Stimulated activated naive CD4-positive, alpha-beta T cell treated with Interleukin-2 at 50 U/mL for 16 hours (primary cell): ENCODE measurements at regions not wholly inside any gene's neighbourhood (a gene's known extent, or its start where the extent isn't known, plus 50 kb on each side); places are given as distances from the start of the nearest gene placed in this dataset.
"Not testable (repeated sequence)": the region's sequence is repeated elsewhere in the genome, so short reads cannot be mapped to it uniquely, and the experiment has no call there.

ENCODE experiments used
- DNase-seq: peaks from one replicate; lab custom pipeline; 2025; lab: John Stamatoyannopoulos, UW

- no peak for DNase-seq
Measured at GRCh38 chr1:55876276-55877060, 661.3 kb upstream of the USP24 start.

DNA sequence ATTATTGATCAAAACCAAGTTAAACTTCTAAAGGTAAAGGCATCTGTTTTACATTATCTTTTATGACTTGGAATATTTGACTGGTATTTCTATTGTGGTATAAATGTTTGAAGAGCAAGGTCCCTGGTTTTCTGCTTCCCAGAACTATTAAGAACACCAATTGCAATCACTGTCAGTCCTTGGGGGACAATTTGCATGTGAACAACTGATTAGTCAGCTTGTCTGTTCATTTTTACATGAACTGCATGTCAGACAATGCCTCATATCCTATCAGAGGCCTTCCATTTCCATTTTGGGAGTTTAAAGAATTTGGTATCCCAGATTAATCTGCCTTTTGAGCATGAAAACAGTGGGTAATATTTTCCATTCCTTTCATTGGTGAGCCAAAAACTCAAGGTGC, 654.9 kb upstream of the USP24 start:
- no peak for DNase-seq

GRCh38 chr1:55869065-55869464, 653.9 kb upstream of the USP24 start:
- no peak for DNase-seq

DNA sequence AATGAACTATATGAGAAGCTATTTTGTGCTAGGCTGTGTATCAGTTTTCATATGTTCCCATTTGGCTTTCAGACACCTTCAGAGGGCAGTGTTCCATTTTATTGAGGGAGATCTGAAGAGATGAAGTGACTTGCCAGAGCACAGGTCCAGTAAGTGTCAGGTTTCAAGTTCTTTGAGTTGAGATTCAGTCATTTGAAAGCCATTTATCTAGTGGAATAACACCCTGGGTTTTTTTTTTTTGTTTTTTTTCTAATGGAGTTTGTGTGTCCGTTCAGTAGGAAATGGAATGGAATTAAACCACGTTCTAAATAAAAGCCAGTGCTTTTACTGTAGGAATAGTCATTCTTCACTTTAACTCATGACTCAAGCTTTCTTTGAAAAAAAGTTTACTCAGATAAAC, 652.9 kb upstream of the USP24 start:
- DNase-seq: no peak

GRCh38 chr1:55867304-55867843, 652.2 kb upstream of the USP24 start:
- DNase-seq: no peak

- not testable (repeated sequence) for DNase-seq
Measured at GRCh38 chr1:55865778-55866177, 650.6 kb upstream of the USP24 start.

- DNase-seq: no peak
Measured at GRCh38 chr1:55864251-55864650, 649.1 kb upstream of the USP24 start.

DNA sequence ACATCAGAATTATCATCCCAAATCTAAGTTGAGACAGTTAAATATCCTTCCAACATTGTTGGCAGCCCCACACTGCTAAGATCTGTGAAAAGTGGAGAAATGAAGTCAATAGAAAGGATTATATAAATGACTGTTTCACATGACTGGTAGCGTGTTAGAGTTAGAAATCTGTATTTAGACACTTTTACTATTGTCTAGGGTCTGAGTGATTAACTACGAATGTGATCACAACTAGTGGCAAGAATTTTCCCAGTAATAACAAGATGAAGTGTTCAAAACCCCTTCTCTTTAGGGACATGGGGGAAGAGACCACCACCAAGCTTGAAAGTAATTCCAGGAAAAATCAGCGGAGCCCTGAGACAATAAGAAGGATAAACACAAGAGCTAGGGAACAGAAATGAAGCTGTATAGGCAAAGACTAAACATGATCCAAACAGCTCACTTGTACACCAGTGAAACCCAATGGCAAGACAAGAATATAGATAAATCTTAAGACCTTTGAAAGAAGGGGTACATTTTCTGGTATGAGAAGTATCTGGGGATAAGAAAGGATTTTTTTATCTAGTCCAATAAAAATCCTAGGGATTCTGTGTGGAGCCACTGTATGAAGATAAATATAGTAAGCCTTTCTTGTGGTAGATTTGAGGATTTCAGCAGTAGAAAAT, 646.6 kb upstream of the USP24 start:
- DNase-seq: no peak

DNA sequence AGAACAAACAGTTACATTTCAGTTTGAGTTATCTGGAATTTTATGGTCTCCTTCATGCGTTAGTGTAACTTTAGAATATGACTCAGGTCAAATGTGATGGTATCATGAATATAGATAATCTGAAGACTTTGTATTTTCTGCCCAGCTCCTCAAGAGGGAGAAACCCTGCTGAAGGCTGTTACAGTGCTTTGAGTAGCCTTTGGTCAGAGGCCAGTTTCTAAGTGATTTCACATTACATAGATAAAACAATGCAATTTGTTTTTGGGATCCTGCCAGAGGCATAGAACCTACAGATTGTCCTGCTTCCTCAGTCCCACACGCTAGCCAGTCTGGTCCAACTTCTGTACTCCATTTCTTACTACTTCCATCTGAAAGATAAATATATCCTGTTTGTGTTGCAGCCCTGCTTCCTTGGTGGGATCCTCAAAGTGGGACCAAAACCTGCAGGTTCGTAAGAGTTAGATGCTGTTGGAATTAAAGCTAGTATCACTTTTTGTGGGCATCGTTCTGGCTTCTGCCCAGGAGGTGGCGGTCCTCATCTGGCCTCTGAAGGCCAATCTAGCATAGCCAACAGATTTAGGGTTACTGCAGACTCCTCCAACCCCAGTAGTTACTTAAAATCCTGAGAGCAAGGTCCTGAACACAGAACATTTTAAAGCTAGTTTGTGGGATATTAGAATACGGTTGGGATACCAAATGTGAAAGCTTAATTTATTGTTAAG, 645.8 kb upstream of the USP24 start:
- DNase-seq: no peak

DNA sequence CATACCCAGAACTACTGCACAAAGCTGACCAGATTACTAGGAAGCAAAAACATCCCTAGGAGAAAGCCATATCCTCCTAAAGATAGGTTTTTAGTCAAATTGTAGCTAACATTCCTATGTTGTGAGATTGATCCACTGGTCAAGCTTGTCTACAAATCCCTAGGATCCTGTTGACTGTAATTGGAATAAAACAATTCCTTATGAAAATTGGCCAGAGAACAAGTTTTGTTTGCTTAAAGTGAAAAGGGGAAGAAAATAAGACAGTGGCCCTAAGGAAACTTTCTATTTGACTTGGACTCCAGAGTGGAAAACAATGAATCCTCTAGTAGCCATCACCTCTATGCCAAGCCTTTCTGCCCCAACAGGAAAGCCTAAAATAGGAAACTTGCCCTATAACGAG, 645.2 kb upstream of the USP24 start:
- no peak for DNase-seq

DNA sequence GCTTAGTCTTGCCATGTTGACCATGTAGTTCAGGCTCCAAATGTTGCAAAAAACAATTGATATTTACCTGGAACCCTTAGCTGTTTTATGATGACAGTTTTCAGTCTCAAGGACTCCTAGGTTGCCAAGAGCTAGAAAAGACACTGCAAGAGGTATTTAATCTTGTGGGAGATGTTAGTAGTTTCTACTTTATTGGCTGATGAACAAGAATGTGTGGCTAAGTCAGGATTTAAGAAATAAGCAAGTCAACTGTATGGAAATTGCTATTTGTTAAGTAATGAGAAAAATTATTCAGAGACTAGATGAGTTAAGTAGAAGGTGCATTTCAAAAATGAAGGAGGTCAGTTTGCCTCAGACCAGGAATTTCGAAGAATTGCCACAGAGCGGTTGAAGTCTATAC, 639.7 kb upstream of the USP24 start:
- DNase-seq: no peak

GRCh38 chr1:55848906-55849305, 633.7 kb upstream of the USP24 start:
- DNase-seq: no peak

DNA sequence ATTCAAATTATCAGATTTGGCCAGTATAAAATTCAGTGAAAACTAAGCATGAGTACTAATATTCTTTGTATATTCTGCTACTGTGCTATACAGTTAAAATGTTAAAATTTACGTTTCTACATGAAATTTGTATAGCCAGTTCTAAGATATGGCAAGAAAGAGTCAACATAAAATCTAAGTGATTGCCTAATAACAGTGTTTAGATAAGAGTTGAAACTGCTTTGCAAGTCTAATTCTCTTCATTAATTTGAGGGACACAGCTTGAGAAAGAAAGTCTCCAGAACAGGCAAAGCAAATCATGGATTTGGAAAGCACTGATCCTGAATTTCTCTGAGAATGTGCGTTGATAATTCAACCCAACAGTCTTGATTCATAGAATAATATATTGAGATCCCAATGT, 630.9 kb upstream of the USP24 start:
- DNase-seq: no peak

- DNase-seq: no peak
Measured at GRCh38 chr1:55844322-55844721, 629.2 kb upstream of the USP24 start.

DNA sequence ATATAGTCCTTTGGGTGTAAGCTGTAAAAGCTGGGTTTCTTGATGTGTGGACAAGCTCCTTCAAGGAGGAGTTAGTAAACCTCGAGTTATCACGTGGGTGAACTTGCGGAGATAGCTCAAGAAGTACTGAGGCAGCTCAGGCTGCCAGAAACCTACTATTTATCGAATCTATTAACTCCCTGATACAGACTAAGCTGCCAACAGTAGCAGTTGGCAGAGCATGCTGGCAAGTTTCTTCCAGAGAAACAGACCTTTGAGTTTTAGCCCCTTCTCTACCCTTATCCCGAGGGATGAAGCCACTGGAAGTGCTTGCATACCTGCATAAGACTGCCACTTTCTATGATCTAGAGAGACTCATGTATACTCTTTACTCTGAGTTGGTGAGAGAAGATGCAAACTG, 624.5 kb upstream of the USP24 start:
- no peak for DNase-seq

- DNase-seq: no peak
Measured at GRCh38 chr1:55839221-55839620, 624.1 kb upstream of the USP24 start.

- no peak for DNase-seq
Measured at GRCh38 chr1:55836086-55836485, 620.9 kb upstream of the USP24 start.

GRCh38 chr1:55833529-55834091, 618.4 kb upstream of the USP24 start:
- DNase-seq: no peak

- DNase-seq: no peak
Measured at GRCh38 chr1:55831759-55832158, 616.6 kb upstream of the USP24 start.

DNA sequence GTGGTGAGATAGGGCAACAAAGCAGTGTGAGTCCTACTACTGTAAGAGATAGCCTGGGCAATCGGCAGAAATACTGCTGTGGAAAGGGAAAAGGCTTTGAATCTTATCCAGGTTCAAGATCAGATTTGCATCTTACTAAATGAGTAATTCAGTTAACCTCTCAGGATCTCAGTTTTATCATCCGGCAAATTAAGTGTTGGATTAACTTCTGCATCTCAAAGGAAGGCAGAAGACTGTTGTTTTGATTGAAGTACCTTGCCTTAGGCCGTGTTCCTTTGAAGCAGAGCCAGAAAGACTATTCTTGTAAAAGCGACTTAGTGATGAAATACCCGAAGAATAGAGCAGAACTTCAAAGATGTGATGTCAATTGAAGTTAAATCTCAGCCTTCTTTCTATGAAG, 612.9 kb upstream of the USP24 start:
- no peak for DNase-seq

DNA sequence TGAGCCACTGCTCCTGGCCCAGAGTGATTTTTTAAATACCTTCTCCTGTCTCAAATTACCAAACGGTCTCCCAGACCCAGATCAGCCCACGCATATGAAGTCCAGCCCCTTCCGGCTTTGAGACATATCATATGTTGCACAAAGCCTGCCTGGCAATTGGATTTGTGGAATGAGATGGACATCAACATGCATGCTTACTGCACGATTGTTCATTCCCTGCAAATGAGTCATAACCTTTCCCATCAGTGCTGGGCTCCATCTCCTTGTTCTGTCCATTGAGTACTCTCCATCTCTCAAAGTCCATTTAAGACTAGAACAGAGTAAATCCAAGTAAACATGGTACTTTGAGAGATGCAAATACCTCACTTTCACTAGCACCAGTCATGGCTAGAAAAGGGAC, 612.2 kb upstream of the USP24 start:
- no peak for DNase-seq

DNA sequence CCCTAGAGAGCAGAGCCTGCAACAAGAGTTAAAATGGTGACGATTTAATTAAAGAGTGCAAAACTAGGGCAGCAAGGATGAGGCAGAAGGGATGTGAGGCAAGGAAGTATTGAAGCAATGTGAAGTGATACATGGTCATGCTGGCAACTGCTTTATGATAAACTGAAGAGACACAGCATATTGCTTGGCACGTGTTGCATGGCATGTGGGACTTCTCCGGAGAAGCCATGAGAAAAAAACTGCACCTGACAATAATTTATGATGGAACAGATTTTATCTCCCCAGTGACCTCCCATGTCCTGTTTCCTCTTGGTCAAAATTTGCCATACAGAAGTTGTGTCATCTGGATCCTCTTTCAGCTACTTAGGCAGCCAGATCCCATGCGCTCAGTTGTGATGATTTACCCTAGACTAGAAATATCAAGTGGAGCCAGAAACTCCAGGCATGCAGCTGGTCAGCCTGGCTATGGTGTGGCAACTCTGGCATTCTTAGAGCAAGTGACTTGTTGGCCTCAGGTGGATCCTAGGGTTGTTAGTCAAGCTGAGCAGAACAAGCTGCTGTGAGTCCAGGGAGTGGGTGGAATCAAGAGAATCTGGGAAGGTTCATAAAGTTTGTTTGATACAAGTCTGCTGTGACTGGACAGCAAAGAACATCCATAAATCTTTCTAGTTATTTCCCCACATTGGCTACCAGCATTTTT, 611.4 kb upstream of the USP24 start:
- DNase-seq: no peak
